Glomerular visceral epithelial cell (primary cell): ENCODE measurements at regions not wholly inside any gene's neighbourhood (a gene's known extent, or its start where the extent isn't known, plus 50 kb on each side); places are given as distances from the start of the nearest gene placed in this dataset.

Source experiments
- DNase-seq: peaks from one replicate; pipeline ENCODE4 v3.0.0-alpha.2; 2016; ENCODE audit errors: extremely low spot score

DNA sequence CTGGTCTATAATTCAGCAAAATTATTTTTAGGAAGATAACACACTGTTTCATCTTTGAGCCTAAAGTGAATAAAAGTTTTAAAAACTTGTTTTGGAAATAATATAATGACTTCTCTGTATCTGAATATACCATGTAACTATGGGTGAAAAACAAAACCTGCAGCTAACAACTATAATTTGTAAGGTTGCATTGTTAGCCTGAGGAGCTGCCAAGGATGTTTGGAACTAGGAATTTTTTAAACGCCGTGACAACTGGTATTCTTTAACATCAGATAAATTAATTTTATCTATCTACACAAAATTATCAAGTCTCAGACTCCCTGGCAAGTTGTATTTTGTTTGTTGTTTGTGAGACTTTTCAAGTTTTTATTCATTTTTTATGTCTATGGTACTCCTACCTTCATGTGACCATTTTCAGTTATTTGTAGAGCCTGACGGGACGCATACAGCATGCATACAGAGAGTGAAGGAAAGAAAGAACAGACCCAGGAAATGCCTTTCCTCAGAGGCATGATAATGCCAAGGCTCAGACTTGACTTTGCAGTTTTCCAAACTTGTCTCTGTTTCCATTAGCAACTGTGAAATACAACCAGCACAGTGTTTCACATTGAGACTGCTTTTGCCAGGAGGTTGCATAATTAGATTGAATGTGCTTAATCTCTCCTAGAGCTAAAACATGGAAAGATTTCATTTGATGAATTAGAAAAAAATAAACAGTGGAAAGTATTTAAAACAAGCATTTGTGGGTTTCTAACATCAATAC is 60.8 kb upstream of the ARHGEF26 start:
- no peak for DNase-seq

DNA sequence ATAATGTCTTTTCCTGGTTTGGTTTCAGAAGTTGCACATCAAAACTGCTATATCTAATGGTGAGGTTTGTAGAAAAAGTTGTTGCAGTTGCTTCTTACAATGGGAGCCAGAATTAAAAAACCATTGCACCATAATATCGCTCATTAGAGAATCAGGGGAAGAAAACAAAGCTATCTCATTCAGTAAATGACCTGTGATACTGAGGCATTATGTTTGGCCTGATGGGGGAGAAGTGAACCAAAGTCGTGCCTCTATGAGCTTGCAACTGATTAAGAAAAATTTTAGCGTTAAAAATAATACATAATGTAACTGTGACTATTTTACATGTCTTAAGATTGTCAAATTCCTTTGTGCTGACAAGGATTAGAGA is 60.2 kb upstream of the ARHGEF26 start:
- no peak for DNase-seq

- DNase-seq = no peak
Observed at GRCh38 chr3:154062513-154062912, 58.7 kb upstream of the ARHGEF26 start.

DNA sequence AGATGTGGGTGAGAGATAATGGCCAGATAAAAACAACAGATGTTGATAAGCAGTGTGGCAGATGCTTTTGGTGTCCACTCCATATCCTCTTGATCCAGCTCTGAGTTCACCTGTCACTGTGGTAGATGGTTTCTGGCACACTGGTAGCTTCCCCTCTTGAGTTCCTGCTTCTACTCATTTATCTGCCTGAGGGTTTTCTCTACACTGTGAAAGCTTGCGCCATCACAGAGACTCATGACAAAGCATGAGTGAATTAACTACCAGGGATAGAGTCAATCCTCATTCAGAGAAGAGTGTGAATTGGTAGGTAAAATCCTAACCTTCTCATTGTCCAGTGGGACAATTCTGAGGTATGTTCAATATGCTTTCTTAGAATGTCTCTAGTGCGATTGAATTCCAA is 50.0 kb upstream of the ARHGEF26 start:
- DNase-seq = no peak
